Pancreas (tissue), 10 donors: ENCODE measurements at regions not wholly inside any gene's neighbourhood (a gene's known extent, or its start where the extent isn't known, plus 50 kb on each side); places are given as distances from the start of the nearest gene placed in this dataset.
"Not testable (repeated sequence)": the region's sequence is repeated elsewhere in the genome, so short reads cannot be mapped to it uniquely, and the experiment has no call there.

ENCODE experiments used
- ATAC-seq, 4 donors: fragments of 200-7000 bp; cut with Tn5 transposase; one replicate each; pipeline versions ENCODE4 v1.8.0 to v1.9.1; 2020; ENCODE audit warnings: mild to moderate bottlenecking in 4 of 4, moderate library complexity in 4 of 4
- DNase-seq, 6 donors: peaks; one replicate each; pipeline ENCODE4 v3.0.0-alpha.2; 2020
- FAIRE-seq: peaks from 2 replicates; lab custom pipeline; 2012; peaks lifted over from hg19 to GRCh38; lab: Jason Lieb, UNC
- H3K27ac ChIP-seq, 4 donors: fragments of 200-600 bp; sonication (generic); 1 replicate in 3 of 4; 2 replicates in 1 of 4; pipeline versions ENCODE4 v1.5.0 to v1.8.0; 2020
- H3K27me3 ChIP-seq, 4 donors: fragments of 200-600 bp; one replicate each; pipeline ENCODE4 v1.8.0; 2021
- H3K36me3 ChIP-seq, 3 donors: fragments of 200-600 bp; sonication (generic) in 1 of 3; one replicate each; pipeline versions ENCODE4 v1.5.0 to v1.8.0; 2020 to 2021
- H3K4me1 ChIP-seq, 3 donors: fragments of 200-600 bp; one replicate each; pipeline ENCODE4 v1.8.0; 2021
- H3K4me3 ChIP-seq, 4 donors: fragments of 200-600 bp; sonication (generic) in 2 of 4; one replicate each; pipeline versions ENCODE4 v1.5.0 to v1.8.0; 2020 to 2021
- H3K9me3 ChIP-seq, 4 donors: fragments of 200-600 bp; one replicate each; pipeline ENCODE4 v1.8.0; 2021
- WGBS, 2 donors: extraction: QIAGEN DNeasy Blood & Tissue Kit; methylation state at CpG; one replicate each; pipeline ENCODE4 v1.1.7; 2013; 5-methylcytosine and 5-hydroxymethylcytosine counted together
- intact Hi-C, 3 donors: fragments of 100-400 bp; cut with DNase I; formaldehyde crosslinking; loops; one replicate each; pipeline versions ENCODE4 v1.11.1 to v1.14.2; 2022
- TF ChIP-seq, protein P1 (sequence below), 4 donors: fragments of 200-600 bp; sonication (generic) in 3 of 4; IDR thresholded peaks; one replicate each; pipeline versions ENCODE4 v1.5.0 to v1.8.0; 2021; ENCODE audit warnings: antibody characterized with exemption in 4 of 4
- donor health status: healthy with polysubstance abuse.
- donor health status: DM: no; HTN: no; CAD: no; lungs with moderate emphysema.
- donor health status: DM: no; HTN: no; CAD: no.
- donor health status: control.
- donor health status: control.
- donor health status: Bipolar disorder and iron deficiency.
- donor health status: DM: yes; HTN: yes; CAD: no.
- donor health status: DM: no; HTN: no; CAD: no.
- donor health status: DM: no; HTN: no; CAD: no.
- donor health status: DM: yes; HTN: yes; CAD: no.

DNA sequence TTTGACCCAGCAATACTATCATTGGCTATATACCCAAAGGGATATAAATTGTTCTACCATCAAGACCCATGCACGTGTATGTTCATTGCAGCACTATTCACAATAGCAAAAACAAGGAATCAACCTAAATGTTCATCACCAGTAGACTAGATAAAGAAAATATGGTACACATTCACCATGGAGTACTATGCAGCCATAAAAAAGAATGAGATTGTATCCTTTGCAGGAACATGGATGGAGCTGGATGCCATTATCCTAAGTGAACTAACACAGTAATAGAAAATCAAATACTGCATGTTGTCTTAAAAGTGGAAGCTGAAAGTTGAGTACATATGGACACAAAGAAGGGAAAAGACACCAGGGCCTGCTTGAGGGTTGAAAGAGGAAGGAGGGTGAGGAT lies 803.1 kb upstream of the PCDH10 start:
- no peak overlapping the region for H3K4me3 ChIP-seq
- no peak overlapping the region for H3K27ac ChIP-seq
- H3K36me3 ChIP-seq: no peaks in the 10 kb centered on the region
- ATAC-seq (no peak), FAIRE-seq (no peak), DNase-seq (no peak)
- H3K27me3 ChIP-seq: no peaks in the 10 kb centered on the region
- no peaks in the 10 kb centered on the region for H3K4me1 ChIP-seq
- intact Hi-C loops: no loop called here
- no peaks in the 10 kb centered on the region for H3K9me3 ChIP-seq
- WGBS, 2 donors: 57 to 76% methylated on average over 1 of the region's 1 CpG
- TF ChIP-seq, protein P1, sequence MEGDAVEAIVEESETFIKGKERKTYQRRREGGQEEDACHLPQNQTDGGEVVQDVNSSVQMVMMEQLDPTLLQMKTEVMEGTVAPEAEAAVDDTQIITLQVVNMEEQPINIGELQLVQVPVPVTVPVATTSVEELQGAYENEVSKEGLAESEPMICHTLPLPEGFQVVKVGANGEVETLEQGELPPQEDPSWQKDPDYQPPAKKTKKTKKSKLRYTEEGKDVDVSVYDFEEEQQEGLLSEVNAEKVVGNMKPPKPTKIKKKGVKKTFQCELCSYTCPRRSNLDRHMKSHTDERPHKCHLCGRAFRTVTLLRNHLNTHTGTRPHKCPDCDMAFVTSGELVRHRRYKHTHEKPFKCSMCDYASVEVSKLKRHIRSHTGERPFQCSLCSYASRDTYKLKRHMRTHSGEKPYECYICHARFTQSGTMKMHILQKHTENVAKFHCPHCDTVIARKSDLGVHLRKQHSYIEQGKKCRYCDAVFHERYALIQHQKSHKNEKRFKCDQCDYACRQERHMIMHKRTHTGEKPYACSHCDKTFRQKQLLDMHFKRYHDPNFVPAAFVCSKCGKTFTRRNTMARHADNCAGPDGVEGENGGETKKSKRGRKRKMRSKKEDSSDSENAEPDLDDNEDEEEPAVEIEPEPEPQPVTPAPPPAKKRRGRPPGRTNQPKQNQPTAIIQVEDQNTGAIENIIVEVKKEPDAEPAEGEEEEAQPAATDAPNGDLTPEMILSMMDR (IDR thresholded peaks at IDR 0.05): no peak

DNA sequence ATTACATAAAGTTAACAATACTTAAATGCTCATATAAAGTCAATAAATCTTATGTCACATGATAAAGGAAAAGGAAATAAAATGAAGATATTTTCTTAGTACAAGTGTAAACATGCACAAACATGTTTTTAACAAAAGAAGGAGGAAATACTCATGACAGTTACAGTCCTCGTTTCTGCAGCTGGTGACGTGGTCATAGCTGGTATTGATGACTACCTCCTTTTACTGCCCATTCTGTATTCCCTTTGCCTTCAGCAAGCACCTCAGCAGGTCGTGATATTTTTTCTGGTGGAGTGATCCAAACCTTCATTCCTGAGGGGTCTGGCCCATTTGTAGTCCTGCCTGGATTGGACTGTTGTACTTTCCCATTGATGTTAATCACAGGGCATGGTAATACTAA lies 797.5 kb upstream of the PCDH10 start:
- H3K27ac ChIP-seq, FAIRE-seq, H3K36me3 ChIP-seq, H3K27me3 ChIP-seq, H3K4me1 ChIP-seq, ATAC-seq, intact Hi-C loops, DNase-seq, H3K4me3 ChIP-seq, H3K9me3 ChIP-seq: not testable (repeated sequence)
- WGBS, 2 donors: 51 to 64% methylated on average over 3 of the region's 3 CpGs

DNA sequence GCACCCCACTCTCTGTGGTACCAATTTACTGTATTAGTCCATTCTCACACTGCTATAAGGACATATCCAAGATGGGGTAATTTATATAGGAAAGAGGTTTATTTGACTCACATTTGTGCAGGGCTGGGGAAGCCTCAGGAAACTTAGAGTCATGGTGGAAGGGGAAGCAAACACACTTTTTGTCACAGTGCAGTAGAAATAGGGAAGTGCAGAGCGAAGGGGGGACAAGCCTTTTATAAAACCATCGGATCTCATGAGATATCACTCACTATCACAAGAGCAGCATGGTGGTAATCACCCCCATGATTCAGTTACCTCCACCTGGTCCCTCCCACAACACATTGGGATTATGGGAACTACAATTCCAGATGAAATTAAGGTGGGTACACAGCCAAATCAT lies 766.9 kb upstream of the PCDH10 start:
- WGBS, 2 donors: 61 to 64% methylated on average over 2 of the region's 2 CpGs
- no peaks in the 10 kb centered on the region for H3K36me3 ChIP-seq
- DNase-seq (no peak), ATAC-seq (no peak), FAIRE-seq (no peak)
- intact Hi-C loops: no loop called here
- no peaks in the 10 kb centered on the region for H3K4me1 ChIP-seq
- TF ChIP-seq, protein P1 (IDR thresholded peaks at IDR 0.05): no peak
- H3K4me3 ChIP-seq: no peak overlapping the region
- H3K9me3 ChIP-seq: no peaks in the 10 kb centered on the region
- H3K27me3 ChIP-seq: no peaks in the 10 kb centered on the region
- H3K27ac ChIP-seq: no peak overlapping the region

DNA sequence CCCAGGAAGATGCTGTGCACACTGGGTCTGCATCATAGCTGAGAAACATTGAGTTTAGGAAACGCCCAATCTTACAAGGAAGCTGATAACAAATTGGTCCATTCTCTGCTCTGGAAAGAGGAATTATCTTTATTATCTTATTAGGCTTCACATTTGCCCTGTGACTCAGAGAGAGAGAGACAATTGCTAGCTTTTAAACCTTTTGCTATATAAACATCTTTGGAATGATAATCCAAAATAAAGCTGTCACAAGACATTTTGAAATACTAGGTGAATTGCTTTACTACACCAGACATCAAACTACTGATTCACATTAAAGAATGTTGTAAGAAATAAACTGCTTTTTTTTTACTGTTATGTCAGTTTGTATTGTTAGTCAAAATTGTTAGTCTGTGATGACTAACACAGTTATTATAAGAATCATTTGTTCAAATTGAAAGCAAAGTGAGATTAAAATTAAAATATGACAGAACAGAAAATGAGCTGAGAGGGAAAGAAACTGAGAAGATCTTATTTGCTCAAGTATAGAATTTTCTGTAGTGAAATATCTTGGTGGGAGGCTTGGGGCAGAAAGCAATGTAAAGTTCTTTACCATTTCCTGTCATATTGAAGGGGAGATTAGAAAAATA lies 765.4 kb upstream of the PCDH10 start:
- FAIRE-seq (no peak), DNase-seq (no peak), ATAC-seq (no peak)
- Histone ChIP-seq H3K27me3 (no peaks in the 10 kb centered on the region), H3K36me3 (no peaks in the 10 kb centered on the region), H3K9me3 (no peaks in the 10 kb centered on the region), H3K4me1 (no peaks in the 10 kb centered on the region), H3K27ac (no peak overlapping the region), H3K4me3 (no peak overlapping the region)
- TF ChIP-seq, protein P1 (IDR thresholded peaks at IDR 0.05): no peak
- 21 to 47% methylated on average over 1 of the region's 1 CpG for WGBS, 2 donors
- intact Hi-C loops: no loop called here

DNA sequence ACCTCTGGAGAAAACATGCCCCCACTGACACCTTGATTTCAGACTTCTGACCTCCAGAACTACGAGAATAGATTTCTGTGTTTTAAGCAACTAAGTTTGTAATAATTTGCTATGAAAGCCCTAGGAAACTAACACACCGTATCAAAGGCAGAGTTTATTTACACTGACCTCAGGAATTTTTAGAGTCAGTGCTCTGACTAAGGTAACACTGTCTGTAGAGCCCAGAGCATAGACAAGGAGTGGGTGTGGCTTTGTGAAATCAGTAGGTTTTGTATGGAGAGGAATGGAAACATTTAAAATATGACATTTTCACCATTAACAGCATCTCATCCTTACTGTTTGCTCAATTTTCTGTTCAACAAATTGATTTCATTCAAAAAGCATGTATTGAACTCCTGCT lies 764.4 kb upstream of the PCDH10 start:
- no peaks in the 10 kb centered on the region for H3K36me3 ChIP-seq
- no peaks in the 10 kb centered on the region for H3K4me1 ChIP-seq
- FAIRE-seq: no peak
- DNase-seq: no peak
- intact Hi-C loops: no loop called here
- TF ChIP-seq, protein P1 (IDR thresholded peaks at IDR 0.05): no peak
- WGBS, 2 donors: 21 to 24% methylated on average over 2 of the region's 2 CpGs
- no peak for ATAC-seq
- H3K27ac ChIP-seq: no peak overlapping the region
- no peaks in the 10 kb centered on the region for H3K27me3 ChIP-seq
- H3K4me3 ChIP-seq: no peak overlapping the region
- H3K9me3 ChIP-seq: no peaks in the 10 kb centered on the region
